AG08395 (cell line): ENCODE measurements at regions not wholly inside any gene's neighbourhood (a gene's known extent, or its start where the extent isn't known, plus 50 kb on each side); places are given as distances from the start of the nearest gene placed in this dataset.

Source experiments
- DNase-seq: peaks from one replicate; pipeline ENCODE4 v3.0.0; 2012; ENCODE audit warnings: mixed read lengths, low spot score

DNA sequence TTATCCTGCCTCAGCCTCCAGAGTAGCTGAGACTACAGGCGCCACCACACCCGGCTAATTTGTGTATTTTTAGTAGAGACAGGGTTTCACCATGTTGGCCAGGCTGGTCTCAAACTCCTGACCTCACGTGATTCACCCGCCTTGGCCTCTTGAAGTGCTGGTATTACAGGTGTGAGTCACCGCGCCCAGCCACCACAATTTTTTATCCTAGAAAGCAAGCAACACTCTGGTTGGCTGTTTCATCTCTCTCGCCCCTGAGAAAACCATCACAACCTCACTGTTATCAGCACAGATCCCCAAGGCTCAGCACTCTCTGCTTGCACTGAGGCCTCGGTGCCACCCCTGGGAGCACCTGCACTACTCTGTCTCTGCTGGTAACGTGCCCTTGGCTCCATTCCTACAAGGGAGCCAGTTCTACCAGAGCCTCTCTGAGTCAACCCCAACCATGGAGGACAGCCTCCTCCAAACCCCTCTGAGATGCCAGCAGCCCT, 134.8 kb upstream of the AGAP1 start:
- no peak for DNase-seq

DNA sequence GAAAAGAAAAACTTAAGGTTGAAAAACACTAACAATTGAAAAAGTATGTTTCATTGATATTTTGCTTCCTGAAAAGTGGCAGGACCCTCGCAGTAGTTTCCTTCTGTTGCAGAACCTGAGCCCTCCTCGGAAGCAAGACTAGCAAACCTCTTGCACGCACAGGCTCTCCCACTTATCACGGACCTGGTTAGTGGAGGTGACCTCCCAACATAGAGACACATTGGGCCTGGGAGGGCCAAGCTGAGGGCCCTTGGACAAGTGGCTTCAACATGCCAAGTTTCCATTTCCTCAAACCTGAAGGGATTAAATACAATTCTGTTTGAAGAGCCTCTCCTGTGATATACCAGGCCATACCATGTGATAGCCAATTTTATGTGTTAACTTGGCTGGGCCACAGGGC, 133.4 kb upstream of the AGAP1 start:
- DNase-seq, result no peak

DNA sequence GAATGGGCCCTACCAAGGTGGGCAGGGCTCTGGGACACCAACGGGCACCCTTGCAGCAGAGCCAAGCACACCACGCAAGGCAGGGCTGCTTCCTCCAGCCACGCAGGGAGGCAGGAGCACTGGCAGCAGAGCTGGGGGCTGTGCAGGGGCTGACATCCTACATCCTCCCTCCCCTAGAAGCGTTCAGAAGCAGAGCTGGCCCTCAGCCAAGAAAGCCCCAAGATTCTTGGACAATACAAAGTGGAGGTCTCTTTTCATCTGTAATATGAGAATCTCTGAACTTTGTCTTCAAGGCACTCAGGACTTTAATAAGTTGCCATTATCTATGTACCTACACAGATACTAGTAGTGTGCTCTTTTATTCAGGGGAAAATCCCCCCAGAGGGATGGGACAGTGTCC, 128.1 kb upstream of the AGAP1 start:
- DNase-seq, result no peak

DNA sequence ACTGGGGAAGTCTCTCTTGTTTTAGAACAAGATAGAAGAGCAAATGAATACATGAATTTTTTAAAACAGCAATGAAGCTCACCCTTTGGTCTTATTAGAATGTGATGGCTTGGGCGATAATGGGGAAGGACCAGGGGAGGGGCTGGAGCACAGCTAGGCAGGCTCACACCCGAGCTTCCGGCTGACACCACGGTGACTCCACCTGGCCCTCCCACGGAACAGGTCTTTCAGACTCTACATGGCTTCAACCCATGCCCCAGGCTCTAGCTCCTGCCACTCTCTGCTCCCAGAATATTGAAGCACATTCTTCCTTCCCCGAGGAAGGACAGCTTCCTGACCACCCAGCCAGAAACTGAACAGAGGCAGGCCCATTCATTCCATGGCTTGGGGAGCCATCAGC, 127.5 kb upstream of the AGAP1 start:
- no peak for DNase-seq

DNA sequence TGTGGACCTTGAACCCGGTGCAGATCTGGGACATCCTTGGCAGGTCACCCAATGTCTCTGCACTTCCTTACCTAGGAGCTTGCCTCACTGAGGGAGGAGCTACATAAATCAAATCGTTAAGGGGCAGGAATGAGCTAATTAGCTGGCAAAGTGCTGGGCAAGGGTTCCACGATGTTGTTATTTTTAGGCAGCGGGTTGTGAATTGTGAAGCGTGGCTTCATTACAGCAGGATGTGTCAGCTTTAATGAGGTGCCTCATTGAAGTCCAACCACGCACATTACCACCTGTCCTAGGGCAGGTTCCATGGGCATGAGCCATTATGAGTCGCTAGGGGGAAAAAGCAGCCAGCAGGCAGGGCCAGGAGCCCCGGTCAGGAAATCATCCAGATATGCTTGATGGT, 127.0 kb upstream of the AGAP1 start:
- DNase-seq, result no peak

DNA sequence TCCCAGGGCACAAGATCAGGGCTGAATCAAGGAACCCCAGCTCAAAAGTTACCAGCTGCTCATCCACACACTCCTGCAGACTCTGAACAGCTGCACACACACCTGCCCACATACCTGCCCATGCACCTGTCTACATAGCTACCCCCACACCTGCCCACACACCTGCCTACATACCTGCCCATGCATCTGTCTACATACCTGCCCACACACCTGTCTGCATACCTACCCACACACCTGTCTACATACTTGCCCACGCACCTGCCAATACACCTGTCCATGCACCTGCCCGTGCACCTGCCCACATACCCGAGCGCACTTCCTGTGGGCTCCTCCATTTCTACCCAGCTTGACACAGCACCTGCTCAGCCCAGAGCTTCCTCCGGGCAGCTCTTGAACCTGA, 122.8 kb upstream of the AGAP1 start:
- no peak for DNase-seq

DNA sequence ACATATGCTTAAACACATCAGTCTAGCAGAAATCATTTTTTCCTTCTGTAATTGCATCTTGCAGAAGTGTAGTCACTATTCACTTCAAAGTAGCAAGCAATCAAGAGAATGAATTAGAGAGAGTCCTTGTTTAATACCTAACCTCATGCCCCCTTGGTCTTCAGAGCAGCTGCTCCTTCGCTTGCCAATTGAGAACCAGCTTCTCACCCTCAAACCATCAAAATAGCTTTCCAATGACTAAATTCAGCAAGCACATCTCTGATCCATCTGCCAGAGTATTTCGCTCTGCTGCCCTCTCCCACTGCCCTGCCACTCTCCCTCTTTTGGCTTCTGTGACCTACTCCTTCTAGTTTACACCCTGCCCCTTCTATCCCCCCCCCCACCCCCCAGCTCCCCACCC, 120.7 kb upstream of the AGAP1 start:
- peak; percentile 15 for DNase-seq

DNA sequence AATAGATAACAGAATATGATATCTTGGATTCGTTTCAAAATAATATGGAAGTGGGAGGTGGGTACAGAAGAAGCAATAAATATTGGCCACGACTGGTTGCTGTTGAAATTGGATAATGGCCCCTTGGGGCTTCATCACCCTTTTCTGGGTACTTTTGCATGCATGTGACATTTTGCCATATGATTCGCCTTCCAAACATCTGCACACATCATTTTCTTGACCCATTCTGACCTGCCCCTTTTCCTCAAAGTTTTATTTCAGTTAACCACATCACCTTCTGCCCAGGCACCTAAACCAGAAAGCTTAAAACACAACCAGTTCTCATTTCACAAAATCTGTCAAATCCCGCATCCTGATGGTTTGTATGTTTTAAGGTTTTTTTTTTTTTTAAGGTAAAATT, 116.7 kb upstream of the AGAP1 start:
- no peak for DNase-seq

DNA sequence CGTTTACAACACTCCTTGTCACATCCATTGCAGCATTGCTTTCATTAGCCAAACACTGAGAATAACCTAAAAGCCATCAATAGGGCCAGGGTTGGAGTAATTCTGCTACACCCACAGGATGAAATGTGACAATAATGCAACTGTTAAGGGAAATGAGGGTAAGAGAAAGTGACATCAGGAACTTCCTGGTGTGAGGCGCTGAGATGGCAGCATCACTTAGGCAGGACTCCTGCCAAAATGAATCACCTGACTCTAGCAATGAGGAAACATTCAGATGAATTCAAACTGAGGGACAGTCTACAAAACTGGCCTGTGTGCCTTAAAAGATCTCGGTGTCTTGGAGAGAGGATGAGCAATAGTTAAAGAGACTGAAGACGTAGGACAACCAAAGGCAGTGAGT, 115.6 kb upstream of the AGAP1 start:
- DNase-seq, result no peak

DNA sequence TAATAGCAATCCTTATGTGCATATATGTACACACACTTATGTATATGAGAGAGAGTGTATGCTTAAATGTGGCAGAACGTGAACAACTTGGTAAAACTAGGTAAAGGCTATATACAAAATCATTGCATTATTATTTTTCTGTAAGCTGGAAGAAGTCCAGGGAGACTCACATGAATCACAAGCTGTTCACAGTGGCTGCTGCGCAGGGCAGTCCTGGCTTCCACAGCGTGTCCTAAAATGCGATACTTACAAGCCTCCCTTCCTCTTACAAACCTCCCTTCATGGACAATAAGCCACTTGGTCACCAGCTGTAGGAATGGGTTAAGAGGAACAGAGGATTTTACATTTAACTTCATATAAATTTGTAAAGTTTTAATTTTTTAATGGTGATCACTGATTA, 114.9 kb upstream of the AGAP1 start:
- DNase-seq, result no peak

DNA sequence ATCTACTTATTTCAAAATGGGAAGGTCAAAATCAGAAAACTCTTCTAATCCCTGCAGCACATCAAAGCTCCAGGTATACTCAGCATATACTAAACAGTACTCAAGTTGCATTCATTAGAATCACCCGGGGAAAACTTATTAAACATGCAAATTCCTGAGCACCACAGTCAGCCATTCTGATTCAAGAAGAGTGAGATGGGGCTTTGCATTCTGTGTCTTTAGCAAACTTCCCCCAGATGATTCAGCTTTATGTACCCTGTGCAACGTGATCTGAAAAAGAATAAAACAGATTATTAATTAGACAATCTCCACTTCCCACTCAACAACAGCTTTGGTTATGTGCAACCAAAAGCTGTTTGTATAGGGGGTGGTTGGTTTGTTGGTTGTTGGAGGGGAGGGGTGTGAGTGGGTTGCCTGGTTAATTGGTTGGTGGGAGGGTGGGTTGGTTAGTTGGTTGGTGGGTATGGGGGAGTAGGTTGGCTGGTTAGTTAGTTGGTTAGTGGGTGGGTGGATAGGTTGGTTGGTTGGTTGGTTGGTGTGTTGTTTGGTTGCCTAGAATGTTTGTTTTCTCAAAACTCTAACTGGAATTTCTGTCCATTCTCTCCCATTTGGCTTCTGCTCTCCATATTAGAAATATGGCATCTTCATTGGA, 112.5 kb upstream of the AGAP1 start:
- no peak for DNase-seq

DNA sequence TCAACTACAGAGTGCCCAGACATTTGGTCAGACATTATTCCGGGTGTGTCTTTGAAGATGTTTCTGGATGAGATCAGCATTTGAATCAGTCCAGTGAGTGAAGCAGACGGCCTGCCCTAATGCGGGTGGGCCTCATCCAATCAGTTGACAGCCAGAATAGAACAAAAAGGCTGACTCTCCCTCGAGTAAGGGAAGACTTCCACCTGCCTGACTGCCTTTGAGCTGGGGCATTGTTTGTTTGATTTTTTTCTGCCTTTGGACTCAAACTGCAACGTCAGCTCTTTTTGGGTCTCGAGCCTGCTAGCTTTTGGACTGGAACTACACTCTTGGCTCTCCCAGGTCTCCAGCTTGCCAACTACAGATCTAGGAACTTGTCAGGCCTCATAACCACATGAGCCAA, 111.7 kb upstream of the AGAP1 start:
- DNase-seq, result no peak

DNA sequence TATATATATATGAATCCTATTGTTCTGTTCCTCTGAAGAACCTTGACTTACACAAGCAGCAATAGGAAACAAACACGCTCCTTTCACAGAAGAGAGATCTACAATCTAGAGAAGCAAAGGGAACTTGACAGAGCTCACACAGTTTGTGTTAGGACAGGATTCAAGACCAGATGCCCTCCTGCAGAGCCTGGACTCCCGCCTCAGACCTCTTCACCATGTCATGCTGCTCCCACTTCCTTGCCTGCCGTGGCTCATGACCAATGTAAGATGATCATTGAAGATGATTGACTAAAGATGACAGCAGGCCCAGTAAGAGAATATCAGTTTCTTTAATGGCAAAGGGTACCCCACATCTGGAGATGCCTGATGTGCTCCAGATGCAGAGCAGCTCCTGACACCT, 111.2 kb upstream of the AGAP1 start:
- no peak for DNase-seq

DNA sequence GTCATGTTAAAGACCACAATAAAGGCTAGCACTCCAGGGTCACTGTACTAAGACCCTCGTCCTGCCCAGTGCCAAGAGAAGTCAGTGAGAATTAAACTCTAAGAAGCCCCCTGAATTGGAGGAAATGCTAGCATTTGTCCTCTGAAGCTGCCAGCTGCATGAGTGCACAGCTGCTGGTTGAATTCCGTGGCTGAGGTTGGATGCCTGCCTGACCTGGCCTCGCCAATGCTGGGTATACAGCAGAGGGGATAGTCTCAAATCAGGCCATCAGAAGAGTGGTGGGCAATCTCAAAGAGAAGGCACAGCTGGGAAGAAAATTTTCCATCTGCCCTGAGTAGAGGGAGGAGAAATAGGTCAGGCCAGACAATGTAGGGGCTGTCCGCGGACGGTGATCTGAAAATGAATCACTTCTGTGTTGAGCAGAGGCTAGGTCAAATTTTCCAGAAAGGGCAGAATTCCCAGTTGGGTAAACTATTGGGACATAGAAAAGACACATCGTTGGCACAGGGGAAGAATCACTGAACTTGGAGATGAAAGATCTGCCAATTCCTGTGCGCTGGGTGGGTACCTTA, 110.5 kb upstream of the AGAP1 start:
- peak; percentile 10 for DNase-seq

DNA sequence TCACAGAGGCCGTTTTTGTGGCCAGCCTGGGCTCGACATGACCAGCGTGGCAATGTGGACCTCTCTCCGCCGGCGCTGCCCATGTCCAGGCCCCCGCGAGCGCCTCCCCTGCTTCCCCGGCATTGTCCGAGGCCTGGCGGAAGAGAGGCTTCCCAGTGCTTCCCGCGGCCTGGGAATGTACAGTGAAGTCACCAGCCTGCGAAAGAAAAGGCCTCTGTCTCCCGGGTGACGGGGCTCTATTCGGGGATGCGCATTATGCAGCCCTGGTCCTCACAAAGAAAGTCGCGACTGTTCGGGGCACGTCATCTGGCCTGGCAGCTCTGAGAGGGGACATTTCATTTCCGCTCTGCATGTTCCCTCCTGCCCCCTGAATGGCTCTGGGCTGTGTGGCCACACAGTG, 109.2 kb upstream of the AGAP1 start:
- DNase-seq, result no peak

DNA sequence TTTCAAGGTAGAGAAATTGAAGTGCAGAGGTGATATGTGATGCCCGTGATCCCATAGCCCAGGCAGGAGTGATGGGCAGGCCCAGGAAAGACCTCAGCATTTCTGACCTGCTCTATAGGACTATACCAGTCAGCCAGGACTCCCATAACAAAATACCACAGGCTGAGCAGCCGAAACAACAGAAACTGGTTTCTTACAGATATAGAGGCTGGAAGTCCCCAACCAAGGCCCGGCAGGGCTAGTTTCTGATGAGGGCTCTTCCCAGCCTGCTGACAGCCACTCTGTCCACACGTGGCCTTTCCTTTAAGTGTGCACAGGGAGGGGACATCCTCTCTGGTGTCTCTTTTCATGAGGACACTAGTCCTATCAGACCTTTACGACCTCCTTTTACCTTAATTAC, 104.2 kb upstream of the AGAP1 start:
- DNase-seq, result no peak

DNA sequence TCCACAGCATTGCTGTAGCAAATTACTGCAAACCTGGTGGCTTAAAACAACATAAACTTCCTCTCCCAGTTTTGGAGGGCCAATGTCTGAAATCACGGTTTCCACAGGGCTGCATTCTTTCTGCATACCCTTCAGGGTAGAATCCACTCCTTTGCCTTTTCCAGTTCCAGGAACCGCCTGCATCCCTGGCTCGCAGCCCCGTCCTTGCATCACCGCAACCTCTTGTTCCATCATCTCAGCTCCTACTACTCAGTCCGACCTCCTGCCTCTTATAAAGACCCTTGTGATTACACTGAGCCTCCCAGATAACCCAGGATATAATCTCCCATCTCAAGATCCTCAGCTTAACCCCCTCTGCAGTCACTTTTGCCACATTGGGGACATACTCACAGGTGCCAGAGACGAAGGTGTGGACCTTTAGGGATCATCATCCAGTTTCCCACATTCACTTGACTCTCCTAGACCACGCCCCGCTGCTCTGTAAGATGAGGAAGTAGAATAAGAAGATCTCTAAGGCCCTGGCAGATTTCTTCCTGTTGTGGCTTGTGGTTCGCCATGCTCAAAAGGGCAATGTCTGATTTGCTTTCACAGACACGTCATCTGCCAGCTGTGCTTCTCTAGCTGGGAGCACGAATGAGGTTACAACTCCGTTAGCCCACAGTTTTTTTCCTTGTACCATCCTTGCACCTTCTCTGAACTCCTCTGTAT, 103.6 kb upstream of the AGAP1 start:
- peak; percentile 33 for DNase-seq

DNA sequence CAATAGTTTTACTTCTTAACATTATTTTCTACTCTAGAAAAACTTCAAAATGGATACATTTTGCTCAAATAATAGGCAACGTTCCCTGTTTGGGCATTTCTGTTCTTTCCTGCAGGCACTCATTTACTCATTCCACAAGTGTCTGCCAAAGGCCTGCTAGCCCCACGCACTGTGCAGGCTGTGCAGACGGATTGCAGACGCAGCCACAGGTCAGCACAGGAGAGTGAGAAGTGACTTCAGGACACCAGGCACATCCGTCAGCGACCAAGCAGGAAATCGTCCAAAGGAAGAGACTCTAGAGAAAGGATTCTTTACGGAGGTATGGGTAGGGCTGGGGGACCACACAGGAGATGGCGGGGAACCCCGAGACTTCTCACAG, 103.0 kb upstream of the AGAP1 start:
- no peak for DNase-seq

DNA sequence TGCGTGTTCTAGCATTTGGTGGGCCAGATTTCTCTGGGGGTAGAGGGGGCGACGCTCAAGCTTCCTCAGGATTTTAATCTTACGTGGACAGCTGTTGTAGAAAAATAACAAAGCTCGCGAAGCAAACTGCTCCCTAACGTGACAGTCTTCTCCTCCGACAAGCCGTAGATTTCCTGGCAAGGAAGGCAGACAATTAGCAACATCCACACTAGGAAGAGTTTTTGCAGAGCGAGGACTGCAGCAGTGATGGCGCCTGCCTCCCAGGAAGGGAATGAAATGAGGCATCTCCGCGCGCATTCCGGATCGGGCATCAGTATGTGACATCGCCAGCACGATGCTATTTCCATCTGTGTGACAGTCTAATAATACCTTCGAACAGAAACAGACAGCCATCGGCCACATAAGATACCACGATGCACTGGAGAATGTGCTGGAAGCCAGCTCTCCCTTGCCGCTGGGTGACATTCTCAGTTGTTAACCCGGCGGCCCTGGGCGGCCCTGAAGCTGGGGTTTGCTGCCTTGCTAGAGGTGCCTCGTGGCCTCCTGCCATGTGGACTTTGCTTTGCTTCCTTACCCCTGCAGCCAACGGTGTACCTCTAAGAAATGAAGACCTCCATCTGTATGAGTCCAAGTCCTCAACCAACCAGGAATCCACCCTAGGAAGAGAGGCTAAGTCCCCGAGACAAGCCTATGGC, 101.8 kb upstream of the AGAP1 start:
- DNase-seq, result no peak

DNA sequence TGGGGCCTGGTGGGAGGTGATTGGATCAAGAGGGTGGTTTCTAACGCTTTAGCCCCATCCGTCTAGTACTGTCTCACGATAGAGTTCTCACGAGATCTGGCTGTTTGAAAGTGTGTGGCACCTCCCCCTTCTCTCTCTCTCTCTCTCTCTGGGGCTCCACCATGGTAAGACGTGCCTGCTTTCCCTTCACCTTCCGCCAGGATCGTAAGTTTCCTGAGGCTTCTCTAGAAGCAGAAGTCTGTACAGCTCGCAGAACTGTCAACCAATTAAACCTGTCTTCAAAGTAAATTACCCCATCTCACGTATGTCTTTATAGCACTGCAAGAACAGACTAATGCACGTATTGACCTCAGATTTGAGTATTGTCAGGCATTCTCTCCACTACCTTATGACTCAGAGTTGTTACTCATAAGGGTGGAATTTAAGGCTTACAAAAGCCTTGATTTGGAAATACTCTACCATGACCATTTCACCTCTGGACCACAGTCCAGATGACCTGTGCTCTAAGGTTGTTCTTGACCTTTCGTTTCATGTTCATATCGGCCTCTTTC, 99.5 kb upstream of the AGAP1 start:
- peak; percentile 73 for DNase-seq

DNA sequence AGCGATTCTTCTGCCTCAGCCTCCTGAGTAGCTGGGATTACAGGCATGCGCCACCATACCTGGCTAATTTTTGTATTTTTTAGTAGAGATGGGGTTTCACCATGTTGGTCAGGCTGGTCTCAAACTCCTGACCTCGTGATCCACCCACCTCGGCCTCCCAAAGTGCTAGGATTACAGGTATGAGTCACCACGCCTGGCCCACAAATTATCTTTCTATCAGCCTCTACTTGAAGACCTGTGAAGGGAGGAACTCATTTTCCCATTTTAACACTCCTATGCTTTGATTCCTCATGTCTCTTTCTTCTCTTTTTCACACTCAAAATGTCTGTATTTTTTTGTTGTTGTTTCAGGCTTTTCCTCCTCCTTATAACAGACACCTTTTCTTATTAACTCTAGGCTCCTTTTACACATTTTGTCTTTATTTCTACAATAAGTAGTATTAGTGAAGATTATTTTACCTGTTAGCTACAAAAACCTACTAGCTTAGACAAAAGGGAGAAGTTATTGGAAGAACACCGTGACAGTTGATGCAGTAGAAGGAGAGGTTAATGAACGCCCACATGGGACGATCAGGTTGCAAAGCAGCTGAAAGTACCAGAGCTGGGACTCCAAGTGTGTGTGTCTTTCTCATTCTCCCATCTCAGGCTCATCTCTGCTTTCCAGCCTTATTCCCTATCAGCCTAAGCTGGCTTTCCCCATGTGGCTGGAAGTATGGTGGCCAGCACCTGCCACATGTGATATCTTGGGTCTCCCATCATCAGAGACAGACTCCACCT, 97.6 kb upstream of the AGAP1 start:
- DNase-seq, result no peak

DNA sequence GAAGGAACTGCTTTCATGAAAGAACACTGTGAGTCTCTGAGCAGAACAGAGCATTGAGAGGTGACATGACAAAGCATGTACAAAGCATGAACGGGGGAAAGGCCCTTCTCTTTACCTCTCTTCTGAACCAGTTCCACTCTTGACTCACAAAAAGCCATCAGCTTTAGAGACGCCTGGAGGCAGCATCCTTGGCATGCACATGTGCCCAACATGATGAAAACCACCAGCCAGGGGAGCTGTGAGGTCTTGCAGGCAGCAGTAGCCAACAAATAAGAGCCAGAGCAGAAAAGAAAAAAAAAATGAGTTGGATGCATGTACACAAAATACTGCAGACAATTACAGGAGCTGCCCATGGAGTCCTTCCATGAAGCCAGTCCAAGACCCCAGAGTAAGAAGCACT, 95.5 kb upstream of the AGAP1 start:
- DNase-seq, result no peak
